Fibroblast of mammary gland (primary cell): ENCODE measurements at regions not wholly inside any gene's neighbourhood (a gene's known extent, or its start where the extent isn't known, plus 50 kb on each side); places are given as distances from the start of the nearest gene placed in this dataset.
"Not testable (repeated sequence)": the region's sequence is repeated elsewhere in the genome, so short reads cannot be mapped to it uniquely, and the experiment has no call there.

ENCODE experiments used
- DNase-seq: peaks from one replicate; pipeline ENCODE4 v3.0.0-alpha.2; 2010; ENCODE audit warnings: low read depth
- H3K4me3 ChIP-seq: 2 replicates; pipeline ENCODE4 v1.5.1; 2011; ENCODE audit warnings: low read depth, mild to moderate bottlenecking, low read length, moderate library complexity; ENCODE audit not compliant: control insufficient read depth
- CTCF ChIP-seq: conservative IDR thresholded peaks from 2 replicates; pipeline ENCODE4 v1.5.1; 2011; ENCODE audit warnings: low read depth, low read length, inconsistent platforms; ENCODE audit not compliant: control insufficient read depth, insufficient read depth

- no peak for DNase-seq
- TF ChIP-seq CTCF: no peak
- no peak overlapping the region for H3K4me3 ChIP-seq
Measured at GRCh38 chr4:141352331-141352730, 131.6 kb downstream of the ZNF330 start.

- TF ChIP-seq CTCF: no peak
- no peak overlapping the region for H3K4me3 ChIP-seq
Measured at GRCh38 chr4:141352909-141353525, 132.3 kb downstream of the ZNF330 start.

GRCh38 chr4:141356321-141356962, 135.7 kb downstream of the ZNF330 start:
- H3K4me3 ChIP-seq: no peak overlapping the region
- TF ChIP-seq CTCF: no peak
- no peak for DNase-seq

More at GRCh38 chr4:141352909-141353525, 132.3 kb downstream of the ZNF330 start:
- peak; percentile 48 for DNase-seq

GRCh38 chr4:141356963-141357335, 136.3 kb downstream of the ZNF330 start:
- H3K4me3 ChIP-seq: no peak overlapping the region
- TF ChIP-seq CTCF: no peak
- DNase-seq: no peak

GRCh38 chr4:141368241-141368640, 147.5 kb downstream of the ZNF330 start:
- not testable (repeated sequence) for H3K4me3 ChIP-seq, DNase-seq

GRCh38 chr4:141371206-141371605, 150.5 kb downstream of the ZNF330 start:
- DNase-seq: no peak
- H3K4me3 ChIP-seq: no peak overlapping the region
- no peak for TF ChIP-seq CTCF

- no peak overlapping the region for H3K4me3 ChIP-seq
- peak; percentile 45 for TF ChIP-seq CTCF
- peak; percentile 67 for DNase-seq
Measured at GRCh38 chr4:141375855-141376254, 155.2 kb downstream of the ZNF330 start.
